ENCODE measurements at regions not wholly inside any gene's neighbourhood (a gene's known extent, or its start where the extent isn't known, plus 50 kb on each side); places are given as distances from the start of the nearest gene placed in this dataset.
"Not testable (repeated sequence)": the region's sequence is repeated elsewhere in the genome, so short reads cannot be mapped to it uniquely, and the experiment has no call there.

DNA sequence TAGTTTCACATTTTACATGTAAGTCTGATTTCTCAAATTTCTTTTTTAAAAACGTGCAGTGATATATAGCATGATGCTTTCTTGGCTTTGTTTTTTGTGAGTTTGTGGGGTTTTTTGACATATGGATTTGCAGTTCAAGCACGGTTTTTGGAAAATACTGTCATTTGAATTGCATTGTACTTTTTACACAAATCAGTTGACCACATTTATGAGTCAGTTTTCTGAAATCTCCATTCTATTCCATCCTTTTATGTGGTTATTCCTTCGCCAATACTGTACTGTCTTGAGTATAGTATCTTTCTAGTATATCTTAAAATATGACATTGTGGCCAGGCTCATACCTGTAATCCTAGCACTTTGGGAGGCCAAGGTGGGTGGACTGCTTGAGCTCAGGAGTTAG is 890.0 kb upstream of the CITED2 start:
- DNase-seq (ENCODE audit: low spot score): no peak

DNA sequence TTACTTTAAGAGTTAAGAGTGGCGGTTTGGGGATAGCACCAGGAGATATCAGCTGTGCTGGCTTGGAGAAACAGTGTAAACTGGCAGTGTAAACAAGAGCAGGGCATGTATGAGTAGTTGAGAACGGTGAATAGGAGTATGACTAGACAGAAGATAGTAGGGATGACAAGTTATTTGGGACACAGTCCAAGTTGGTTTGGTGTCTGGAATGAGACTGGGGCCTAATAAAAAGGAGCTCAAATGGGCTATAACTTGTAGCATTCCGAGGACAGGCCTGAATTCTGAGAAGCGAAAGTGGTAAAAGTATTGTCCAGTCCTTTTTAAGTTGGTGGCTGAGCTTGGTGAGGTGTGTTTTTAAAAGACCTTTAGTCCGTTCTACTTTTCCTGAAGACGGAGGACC is 883.9 kb upstream of the CITED2 start:
- not testable (repeated sequence) for DNase-seq (ENCODE audit: low spot score)

DNA sequence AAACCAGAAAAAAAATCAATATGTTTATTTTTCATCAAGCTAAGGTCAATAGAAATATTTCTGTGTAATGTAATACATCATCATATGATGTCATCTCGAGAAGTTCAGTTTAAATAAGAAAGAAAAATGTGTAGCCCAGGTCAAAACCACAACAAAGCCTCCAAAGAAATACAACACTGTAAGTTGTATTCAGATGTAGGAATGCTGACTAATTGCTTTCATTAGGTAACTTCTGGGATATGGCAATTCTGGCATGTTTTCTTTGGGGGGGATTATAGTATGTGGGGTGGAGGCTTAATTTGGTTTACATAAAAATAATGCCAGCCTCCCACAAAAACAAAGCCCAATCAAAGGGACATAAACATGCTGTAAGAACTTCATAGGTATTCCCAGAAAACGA is 881.8 kb upstream of the CITED2 start:
- no peak for DNase-seq (ENCODE audit: low spot score)

DNA sequence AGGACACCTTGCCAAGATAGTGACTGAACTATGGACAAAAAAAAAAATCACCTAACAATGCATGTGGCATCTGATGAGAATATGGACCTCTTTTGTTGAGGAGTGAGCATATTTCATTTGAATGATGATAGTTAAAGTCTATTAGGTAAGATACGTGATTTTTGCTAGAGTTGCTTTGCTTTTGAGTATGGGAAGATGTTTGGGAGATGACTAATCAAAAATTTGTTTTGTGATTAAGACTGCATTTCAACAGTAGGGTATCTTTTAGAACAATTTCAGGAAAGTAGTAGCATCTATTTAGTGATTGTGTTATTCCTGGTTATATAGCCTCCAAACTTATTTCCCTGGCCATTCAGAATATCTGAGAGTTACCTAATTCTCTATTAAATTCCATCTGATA is 878.6 kb upstream of the CITED2 start:
- DNase-seq (ENCODE audit: low spot score): no peak

DNA sequence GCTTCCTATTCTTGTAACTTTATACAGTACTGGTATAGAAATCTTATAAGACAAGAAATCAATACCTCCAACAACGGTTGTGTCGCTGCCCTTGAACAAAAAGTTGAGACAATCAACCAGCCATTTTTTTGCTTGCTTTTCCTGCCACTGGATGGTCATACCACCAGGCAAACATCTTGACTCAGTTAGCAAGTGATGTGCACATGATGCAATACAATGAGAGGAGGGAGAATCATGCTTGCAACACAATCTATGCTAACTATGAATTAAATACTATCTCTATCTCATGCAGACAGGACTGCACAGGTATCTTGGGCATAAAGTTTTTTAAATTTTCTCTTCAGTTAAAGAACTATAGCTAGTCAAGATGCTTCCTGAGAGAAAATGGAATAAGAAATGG is 877.7 kb upstream of the CITED2 start:
- no peak for DNase-seq (ENCODE audit: low spot score)

DNA sequence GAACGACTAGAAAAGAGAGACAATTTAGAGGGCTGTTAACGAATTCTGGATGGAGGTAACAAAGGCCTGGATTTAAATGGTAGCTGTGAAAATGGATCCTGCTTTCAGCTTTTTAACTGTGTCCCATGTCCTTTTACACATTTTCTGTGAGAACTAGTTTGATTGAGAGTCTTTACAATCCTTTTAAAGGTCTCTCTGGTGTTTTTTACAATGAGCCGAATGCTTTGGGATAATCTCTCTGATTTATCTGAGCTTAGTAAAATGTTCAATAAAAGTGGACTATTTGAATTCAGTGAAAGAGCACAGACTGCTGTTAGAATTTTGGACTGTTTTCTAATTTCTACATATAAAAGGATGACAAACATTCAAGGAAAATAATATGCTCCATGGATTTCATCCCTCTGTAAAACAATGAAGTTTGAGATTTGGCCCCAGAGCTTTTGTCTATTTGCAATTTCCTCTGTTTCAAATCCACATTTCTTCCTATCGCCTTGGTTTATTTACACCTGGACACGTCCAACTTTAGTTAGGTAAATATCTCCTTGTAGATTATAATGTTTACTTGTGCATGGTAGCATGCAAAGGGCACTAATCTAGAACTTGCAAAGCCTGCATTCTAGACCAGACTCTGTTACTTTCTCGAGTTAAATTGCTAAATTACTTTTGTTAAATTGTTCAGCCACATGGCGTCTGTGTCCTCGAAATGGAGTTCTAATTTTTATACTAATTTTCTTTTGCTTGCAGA is 871.0 kb upstream of the CITED2 start:
- DNase-seq (ENCODE audit: low spot score): no peak

DNA sequence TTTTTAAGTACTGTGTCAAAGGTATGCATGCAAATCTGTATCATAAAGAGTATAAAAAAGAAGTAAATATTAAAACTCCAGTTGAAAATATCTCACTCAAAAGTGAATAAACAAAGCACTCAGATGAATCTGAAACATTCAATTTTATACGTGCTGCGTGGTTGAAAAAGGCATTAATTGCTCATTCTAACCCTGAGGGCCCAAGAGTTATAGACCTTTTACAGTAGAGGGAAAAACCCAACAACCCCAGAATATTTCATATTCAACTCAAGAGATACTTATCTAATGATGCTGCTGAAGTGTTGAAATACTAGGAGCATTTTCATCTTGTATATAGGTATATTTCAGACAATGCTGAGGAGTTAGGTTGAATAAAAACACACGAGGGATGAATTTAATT is 862.8 kb upstream of the CITED2 start:
- DNase-seq (ENCODE audit: low spot score): no peak

DNA sequence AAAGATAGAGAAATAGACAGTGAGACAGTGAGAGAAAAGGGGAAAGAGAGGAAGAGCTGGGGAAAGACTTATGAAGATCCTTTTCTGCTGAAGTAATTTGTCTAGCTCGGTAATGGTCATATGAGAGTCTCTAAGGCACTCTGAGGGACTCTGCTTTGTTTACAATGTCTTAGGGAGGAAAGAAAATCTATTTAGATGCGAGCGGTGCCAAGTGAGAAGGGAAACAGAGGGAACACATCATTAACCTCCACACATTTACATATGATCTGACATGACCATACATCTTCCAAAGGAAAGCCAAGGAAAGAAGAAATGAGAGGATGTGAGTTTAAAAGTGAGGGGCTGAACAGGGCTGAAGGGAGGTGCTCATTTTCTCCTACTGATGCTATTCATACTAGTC is 862.3 kb upstream of the CITED2 start:
- DNase-seq (ENCODE audit: low spot score): no peak

DNA sequence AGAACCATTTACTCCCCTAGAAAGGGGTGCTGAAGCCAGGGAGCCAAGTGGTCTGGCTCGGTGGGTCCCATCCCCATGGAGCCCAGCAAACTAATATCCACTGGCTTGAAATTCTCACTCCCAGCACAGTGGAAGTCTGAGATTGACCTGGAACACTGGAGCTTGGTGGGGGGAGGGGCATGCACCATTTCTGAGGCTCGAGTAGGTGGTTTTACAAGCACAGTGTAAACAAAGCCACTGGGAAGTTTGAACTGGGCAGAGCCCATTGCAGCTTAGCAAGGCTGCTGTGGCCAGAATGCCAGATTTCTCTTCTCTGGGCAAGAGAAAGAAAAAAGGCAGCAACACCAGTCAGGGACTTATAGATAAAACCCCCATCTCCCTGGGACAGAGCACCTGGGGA is 855.8 kb upstream of the CITED2 start:
- no peak for DNase-seq (ENCODE audit: low spot score)

DNA sequence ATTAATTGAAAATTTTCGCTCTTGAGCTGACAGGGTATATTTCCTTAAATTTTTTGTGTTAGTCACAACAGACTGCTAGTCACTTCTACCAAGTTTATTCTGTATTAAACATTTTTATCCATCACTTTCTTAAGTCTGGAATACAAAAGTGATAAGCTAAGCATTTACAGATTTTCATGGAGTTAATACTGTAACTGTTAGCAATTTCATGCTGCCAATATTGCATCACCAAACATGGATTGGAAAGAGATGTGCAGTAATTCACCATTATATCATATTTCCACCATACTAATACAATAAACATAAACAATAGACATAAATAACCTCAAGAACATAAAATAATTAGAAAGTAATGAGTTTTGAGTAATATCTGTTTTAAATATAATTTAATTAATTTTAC is 854.0 kb upstream of the CITED2 start:
- DNase-seq (ENCODE audit: low spot score): no peak

DNA sequence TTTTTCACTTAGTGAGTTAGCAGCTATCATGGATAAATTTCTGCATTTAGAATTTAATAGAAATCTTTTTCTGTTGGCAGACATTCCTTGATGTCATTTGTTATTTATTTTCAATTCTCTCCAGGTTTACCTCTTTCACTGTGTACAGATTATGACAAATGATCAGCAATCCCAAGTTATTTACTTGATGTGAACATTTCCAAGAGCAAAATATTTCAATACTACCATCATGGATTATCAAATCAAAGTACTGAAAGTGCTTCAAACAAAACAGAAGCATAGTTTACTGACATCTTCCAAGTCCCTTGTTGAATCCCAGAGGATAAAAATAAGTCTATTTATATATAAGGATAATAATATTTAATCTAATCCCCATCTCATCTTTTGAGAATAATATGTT is 852.2 kb upstream of the CITED2 start:
- DNase-seq (ENCODE audit: low spot score): no peak

DNA sequence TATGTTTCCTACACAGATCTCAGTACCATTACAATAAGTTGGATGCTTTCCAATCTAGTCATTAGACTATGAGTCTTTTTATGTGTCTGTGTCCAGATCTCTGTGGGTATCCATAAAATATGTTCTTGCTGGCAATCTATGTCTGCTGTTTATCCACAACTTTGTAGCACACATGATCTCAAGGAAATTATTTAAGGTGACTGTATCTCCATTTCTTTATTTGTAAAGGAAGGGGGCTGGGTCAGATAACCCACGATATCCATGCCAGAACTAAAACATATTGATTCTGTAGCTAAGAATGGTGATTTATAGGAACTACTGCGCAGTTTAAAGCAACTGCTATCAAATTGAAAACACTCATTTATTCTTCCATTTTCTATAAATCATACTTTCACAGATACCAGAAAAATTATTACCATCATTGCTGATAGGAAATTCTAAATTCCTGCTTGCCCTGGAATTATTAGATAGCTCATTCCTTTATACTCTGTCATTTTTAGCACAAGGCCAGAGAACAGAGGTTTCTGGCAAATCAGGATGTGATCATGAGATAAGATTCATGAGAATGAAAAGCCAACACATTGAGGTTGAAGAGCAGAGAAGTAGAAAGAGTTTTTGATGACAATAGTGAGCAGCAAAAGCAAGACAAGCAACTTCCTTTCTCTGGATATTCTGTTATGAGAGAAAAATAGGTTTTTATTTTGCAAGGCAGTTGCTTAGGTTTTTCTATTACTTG is 851.4 kb upstream of the CITED2 start:
- no peak for DNase-seq (ENCODE audit: low spot score)

DNA sequence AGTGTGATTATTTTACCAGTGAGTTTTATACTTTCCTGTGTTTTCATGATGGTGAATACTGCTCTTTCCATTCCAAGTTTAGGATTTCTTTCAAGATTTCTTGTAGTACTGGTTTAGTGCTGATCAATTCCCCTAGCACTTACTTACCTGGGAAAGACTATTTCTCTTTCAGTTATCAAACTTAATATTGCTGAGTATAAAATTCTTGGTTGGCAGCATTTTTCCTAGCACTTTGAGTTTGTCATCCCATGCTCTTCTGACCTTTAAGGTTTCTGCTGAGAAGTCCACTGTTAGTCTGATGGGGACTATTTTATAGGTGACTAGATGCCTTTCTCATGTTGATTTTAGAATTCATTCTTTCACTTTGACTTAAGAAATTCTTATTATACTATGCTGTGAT is 842.8 kb upstream of the CITED2 start:
- DNase-seq (ENCODE audit: low spot score): no peak

DNA sequence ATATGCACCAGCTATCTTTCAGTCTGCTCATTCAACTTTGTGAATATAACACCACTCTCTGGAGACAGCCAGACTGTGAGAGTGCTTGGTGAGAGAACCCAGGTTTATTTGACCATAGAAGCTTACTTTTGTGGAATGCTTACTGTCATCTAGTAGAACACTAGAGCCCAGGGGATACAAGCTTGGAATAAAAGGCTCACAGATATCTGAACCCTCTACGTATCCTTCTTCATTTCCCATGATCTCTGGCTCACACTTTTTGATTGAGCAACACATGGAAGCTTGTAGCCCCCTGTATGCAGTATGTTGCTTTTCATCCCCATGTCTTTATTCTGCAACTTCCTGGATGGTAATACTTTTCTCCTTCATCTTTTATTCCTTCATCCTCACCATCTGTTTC is 835.3 kb upstream of the CITED2 start:
- DNase-seq (ENCODE audit: low spot score): no peak

DNA sequence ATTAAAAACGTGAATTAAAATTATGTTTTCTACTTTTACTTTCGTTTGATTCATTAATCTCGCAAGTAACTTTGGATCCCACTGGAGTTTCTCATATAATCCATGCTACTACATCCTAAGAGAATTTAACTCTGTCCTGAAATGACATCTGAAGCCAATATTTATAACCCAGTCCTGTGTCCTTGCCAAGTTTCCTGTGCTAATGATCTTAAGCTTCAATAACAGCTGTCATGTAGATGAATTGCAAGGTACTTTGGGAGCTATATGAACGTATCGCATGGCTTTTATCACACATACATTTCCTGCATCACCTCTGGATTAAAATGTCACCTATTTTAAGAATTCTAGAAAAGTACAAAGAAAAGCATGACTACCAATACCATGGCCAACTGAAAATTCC is 833.8 kb upstream of the CITED2 start:
- no peak for DNase-seq (ENCODE audit: low spot score)

DNA sequence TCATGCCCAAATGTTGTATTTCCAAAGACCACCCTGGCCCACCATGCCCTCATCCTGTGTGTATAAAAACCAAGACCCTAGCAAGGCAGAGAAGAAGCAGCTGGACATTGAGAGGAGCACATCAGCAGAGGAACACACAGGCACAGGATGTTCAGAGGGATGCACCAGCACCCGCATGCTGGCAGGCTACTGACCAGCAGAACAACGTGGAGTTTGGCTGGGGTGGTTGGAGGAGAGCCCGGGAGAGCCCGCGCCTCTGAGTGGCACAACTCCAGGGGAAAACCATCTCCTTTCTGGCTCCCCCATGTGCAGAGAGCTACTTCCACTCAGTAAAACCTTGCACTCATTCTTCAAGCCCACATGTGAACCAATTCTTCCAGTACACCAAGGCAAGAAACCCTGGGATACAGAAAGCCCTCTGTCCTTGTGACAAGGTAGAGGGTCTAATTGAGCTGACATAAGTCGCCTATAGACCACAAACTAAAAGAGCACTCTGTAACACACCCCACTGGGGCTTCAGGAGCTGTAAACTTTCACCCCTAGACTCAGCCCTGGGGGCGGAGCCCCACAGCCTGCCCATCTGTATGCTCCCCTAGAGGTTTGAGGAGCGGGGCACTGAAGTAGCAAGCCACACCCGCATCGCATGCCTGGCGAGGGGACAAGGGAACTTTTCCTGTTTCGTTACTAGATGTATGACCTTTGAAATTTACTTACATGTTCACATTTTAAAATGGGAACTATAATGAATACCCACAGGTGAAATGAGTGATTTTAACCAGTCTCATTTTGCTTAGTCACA is 831.5 kb upstream of the CITED2 start:
- DNase-seq (ENCODE audit: low spot score): no peak

DNA sequence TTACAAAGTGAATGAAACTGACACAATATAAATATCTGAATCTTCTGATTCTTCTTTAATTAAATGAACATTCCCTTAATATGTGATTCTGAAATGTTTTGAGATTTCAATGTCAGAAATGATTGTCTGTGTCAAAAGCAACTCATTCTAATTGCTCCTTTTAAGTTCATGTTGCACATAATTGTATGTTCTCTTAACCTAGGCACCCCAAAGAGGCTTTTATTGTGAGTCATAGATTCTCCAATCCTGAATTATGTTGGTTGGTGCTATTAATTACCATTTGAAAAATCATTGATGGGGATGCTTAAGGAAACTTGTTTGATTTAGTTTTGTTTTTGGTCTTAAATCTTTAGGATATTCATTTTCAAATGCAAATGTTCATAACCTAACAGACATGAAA is 829.7 kb upstream of the CITED2 start:
- DNase-seq (ENCODE audit: low spot score): no peak

DNA sequence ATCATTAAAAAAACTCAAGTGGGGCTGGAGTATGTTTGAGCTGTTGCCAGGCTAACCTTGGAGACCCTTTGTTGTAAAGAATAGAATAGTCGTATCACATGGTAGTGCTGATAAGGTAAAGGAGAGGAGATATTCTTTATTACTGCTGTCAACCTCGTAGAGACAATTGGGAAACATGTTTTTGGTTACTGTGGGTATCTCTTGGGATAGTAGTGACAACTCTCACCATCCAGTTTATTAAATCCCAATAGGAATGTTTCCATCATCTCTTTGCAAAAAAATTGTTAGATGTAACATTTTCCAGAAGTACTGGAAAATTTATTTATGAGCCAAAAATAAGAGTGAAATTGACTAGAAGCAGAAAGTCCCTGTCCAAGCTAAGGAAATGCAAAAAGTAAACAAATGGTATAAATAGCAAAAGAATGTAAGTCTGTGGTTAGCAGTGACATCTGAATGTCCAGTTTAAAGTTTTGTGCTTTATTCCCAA is 829.3 kb upstream of the CITED2 start:
- no peak for DNase-seq (ENCODE audit: low spot score)

DNA sequence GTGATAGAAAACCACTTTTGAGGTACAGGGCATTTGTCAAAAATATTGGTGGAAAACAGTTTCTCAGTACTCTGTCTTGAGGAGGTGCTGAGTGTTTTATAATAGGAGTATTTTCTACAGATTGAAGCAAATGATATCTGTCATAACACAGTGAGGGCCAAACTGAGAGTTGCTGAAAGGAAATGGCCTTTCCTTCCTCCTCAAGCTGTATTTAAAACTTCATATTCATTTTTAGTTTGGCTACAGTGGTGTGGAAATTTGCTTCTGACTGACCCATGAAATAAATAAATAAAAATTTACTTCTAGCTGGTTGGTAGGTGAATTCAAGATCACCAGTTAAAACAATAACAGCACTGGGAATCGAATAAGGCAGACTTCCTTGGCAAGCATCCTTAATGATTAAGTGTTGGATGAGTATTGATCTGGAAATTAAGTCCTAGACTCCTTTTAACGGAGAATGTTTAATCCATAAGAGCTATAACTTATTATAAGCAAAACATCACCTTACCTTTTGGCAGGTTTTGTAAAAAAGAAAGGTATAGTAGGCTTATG is 828.6 kb upstream of the CITED2 start:
- DNase-seq (ENCODE audit: low spot score): no peak

DNA sequence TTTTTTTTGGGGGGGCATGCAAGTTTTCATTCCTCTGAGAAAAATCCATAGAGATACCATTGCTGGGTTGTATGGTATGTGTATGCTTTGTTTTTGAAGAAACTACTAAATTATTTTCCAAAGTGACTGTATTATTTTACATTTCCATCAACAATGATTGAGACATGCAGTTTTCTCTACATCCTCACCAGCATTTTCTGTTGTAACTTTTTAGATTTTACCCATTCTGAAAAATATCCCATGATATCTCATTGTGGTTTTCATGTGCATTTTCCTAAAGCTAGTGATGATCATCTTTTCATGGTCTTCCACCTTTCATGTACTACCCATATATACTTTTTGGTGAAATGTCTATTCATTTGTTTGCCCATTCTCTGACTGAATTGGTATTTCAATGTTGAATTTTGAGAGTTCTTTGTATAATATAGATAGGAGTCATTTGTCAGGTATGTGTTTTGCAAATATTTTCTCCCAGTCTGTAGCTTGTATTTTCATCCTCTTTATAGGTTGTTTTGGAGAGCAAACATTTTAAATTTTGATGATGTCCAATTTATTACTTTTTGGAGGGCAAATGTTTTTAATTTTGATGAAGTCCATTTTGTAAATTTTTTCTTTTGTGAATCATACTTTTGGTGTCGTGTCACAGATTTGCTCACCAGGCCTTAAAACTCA is 827.5 kb upstream of the CITED2 start:
- no peak for DNase-seq (ENCODE audit: low spot score)

DNA sequence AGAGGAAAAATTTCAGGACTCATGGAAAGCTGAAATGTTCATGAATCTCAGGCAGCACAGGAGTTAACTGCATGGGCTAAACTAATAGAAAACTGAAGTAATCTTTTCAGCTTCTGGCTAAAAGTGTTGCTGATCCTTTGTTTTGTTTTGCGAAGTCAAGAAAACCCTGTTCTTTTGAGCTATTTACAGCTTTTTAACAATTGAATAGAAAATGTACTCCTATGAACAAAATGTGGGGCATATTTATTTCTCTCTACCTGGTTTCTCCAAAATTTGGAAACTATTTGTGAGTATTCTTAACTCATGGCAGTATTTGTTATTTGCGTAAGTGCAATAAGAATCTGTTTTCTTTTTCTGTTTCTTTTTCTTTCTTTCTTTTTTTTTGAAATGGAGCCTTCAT is 818.8 kb upstream of the CITED2 start:
- no peak for DNase-seq (ENCODE audit: low spot score)

DNA sequence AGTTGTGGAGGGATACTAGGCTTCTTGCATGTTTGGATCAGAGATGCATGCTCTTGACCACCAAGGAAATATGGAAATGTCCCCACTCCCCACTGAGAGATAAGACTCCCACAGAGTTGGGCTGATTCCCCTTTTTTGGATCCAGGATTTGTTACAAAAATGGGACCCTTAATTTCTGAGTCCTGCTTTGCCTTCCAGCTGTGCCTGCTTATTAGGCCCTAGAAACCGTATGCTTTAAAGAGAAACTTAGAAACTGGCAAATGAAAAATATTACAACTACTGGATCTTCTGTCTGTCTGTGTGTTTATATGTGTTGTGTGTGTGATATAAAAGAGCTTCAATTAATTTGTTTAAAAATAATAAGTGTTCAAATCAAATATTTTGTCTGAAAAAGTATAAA is 817.6 kb upstream of the CITED2 start:
- DNase-seq (ENCODE audit: low spot score): no peak
